GM21381 (cell line): ENCODE measurements at regions not wholly inside any gene's neighbourhood (a gene's known extent, or its start where the extent isn't known, plus 50 kb on each side); places are given as distances from the start of the nearest gene placed in this dataset.
"Not testable (repeated sequence)": the region's sequence is repeated elsewhere in the genome, so short reads cannot be mapped to it uniquely, and the experiment has no call there.

ENCODE experiments used
- ATAC-seq: cut with Tn5 transposase; IDR thresholded peaks from one replicate; pipeline ENCODE4 v1.9.1; 2021; ENCODE audit warnings: mild to moderate bottlenecking, moderate library complexity; ENCODE audit not compliant: unreplicated experiment

GRCh38 chr11:38182126-38182866 is 1584.3 kb upstream of the RAG2 start:
- ATAC-seq: no peak

- no peak for ATAC-seq
Observed at GRCh38 chr11:38176686-38177322, 1578.8 kb upstream of the RAG2 start.

- no peak for ATAC-seq
Observed at GRCh38 chr11:38173676-38174075, 1575.6 kb upstream of the RAG2 start.

- ATAC-seq: no peak
Observed at GRCh38 chr11:38169286-38169685, 1571.2 kb upstream of the RAG2 start.

GRCh38 chr11:38163526-38163925 is 1565.5 kb upstream of the RAG2 start:
- ATAC-seq: no peak

GRCh38 chr11:38160433-38160832 is 1562.4 kb upstream of the RAG2 start:
- ATAC-seq: no peak

- ATAC-seq: no peak
Observed at GRCh38 chr11:38159038-38159437, 1561.0 kb upstream of the RAG2 start.

- ATAC-seq: no peak
Observed at GRCh38 chr11:38156495-38157146, 1558.6 kb upstream of the RAG2 start.

GRCh38 chr11:38155856-38156255 is 1557.8 kb upstream of the RAG2 start:
- ATAC-seq: no peak

- no peak for ATAC-seq
Observed at GRCh38 chr11:38153985-38154384, 1555.9 kb upstream of the RAG2 start.

GRCh38 chr11:38143852-38144251 is 1545.8 kb upstream of the RAG2 start:
- no peak for ATAC-seq

- ATAC-seq: no peak
Observed at GRCh38 chr11:38138972-38139371, 1540.9 kb upstream of the RAG2 start.

GRCh38 chr11:38136887-38137286 is 1538.9 kb upstream of the RAG2 start:
- no peak for ATAC-seq

- ATAC-seq: no peak
Observed at GRCh38 chr11:38131535-38131934, 1533.5 kb upstream of the RAG2 start.

GRCh38 chr11:38130976-38131375 is 1532.9 kb upstream of the RAG2 start:
- ATAC-seq: no peak

- ATAC-seq: no peak
Observed at GRCh38 chr11:38130514-38130913, 1532.5 kb upstream of the RAG2 start.

- no peak for ATAC-seq
Observed at GRCh38 chr11:38123673-38124072, 1525.6 kb upstream of the RAG2 start.

GRCh38 chr11:38116616-38117015 is 1518.6 kb upstream of the RAG2 start:
- ATAC-seq: not testable (repeated sequence)

- ATAC-seq: not testable (repeated sequence)
Observed at GRCh38 chr11:38115381-38115780, 1517.3 kb upstream of the RAG2 start.

- no peak for ATAC-seq
Observed at GRCh38 chr11:38100836-38101462, 1502.9 kb upstream of the RAG2 start.

- ATAC-seq: no peak
Observed at GRCh38 chr11:38095268-38095667, 1497.2 kb upstream of the RAG2 start.

- ATAC-seq: no peak
Observed at GRCh38 chr11:38089726-38090125, 1491.7 kb upstream of the RAG2 start.
